HG02678 (cell line): ENCODE measurements at regions not wholly inside any gene's neighbourhood (a gene's known extent, or its start where the extent isn't known, plus 50 kb on each side); places are given as distances from the start of the nearest gene placed in this dataset.

Experiments
- ATAC-seq: cut with Tn5 transposase; IDR thresholded peaks from one replicate; pipeline ENCODE4 v1.9.1; 2021; ENCODE audit warnings: mild to moderate bottlenecking, moderate library complexity; ENCODE audit not compliant: unreplicated experiment

- ATAC-seq, result no peak
Measured at GRCh38 chr2:146869328-146869727, 975.5 kb upstream of the ACVR2A start.

GRCh38 chr2:146868051-146868450, 976.8 kb upstream of the ACVR2A start:
- ATAC-seq, result no peak

GRCh38 chr2:146867477-146867986, 977.3 kb upstream of the ACVR2A start:
- no peak for ATAC-seq

- ATAC-seq, result no peak
Measured at GRCh38 chr2:146853741-146854444, 990.9 kb upstream of the ACVR2A start.

DNA sequence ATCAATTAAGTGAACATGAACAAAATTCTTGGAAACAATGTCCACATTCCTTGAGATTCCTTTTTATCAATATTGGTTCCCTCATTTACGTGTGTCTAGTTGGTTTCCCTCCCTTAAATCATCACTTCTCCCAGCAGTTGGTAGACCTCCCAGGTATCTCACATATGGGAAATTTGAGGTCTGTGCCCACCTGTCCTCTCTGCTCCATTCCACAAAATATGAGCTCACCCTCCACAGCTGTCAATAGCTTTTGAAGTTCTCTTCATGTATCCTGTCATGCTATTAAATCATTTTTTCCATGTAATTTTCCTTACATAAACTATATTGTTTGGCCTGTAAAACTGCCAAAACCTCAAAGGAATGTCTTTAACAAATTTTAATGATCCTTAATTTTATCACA, 992.2 kb upstream of the ACVR2A start:
- no peak for ATAC-seq

- ATAC-seq, result no peak
Measured at GRCh38 chr2:146850746-146851145, 994.1 kb upstream of the ACVR2A start.

DNA sequence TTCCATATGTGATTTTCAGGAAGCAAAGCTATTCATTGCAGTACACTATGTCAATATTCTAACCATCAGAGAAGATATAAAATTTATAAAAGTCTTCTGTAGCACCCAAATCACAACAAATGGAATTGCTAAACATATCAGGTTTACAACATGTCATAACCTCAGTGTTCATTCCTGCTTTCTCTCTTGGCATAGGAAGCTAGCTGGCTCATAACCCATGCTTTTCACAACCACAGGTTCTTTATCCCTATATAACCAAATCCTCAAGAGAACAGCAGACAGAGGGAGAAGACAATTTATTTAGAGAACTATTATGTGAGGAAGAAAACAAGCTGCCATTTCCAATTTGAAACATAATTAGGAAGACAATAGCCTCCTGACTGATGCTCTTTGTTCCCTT, 997.0 kb upstream of the ACVR2A start:
- ATAC-seq, result no peak

DNA sequence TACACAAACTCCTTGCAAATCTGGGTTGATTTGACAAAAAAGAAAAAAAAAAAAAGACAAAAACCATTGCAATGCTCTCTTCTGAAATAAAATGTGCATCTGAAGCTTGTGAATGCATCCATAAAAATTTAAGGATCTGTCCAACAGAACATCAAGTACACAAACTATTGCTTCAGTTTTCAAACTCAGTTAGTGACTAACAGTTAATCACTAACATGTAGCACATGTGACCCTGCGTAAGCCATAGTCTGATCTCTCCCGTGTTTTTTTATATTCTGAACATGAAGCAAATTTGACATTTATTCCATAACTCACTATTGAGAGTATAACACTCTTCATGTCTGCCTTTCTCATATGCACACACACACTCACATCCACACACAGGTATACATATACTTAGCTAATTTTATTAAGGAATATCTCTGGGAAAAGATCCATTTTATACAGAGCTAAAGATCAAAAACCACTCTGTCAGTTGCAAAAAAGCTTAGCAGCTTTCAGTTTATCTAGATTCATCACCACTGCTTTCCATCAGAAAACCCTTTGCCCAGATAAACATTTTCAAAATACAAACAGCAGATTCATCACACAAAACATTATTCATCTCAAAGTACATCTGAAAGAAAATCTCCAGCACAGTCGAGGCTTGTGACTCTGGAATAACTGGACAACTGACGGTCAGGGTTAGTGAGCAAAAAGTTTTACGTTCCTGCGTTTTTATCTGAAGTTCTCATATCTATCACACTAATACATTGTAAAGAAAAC, 1000.4 kb upstream of the ACVR2A start:
- no peak for ATAC-seq

GRCh38 chr2:146837857-146838256, 1007.0 kb upstream of the ACVR2A start:
- no peak for ATAC-seq

GRCh38 chr2:146826388-146826787, 1018.4 kb upstream of the ACVR2A start:
- ATAC-seq, result no peak

DNA sequence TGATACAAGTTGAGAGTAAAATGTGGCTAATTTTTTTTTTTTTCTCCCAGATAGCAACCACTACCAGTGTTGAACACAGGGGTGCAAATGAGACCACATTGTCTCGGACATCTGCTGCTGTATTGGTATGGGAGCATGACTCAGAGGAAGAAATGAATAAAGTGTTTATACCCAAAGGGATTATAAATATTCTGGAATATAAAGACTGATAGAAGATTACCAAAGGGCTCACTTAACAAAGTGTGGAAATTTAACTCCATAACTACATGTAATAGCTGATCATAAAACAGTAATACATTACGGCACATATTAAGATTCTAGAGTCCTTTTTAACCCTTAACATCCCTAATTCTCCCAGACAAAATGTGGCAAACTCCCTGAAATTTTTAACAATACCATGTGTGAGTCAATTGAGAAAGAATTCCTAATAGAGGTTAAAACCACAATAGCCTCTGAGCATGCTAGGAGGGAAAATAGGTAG, 1023.0 kb upstream of the ACVR2A start:
- ATAC-seq, result no peak

DNA sequence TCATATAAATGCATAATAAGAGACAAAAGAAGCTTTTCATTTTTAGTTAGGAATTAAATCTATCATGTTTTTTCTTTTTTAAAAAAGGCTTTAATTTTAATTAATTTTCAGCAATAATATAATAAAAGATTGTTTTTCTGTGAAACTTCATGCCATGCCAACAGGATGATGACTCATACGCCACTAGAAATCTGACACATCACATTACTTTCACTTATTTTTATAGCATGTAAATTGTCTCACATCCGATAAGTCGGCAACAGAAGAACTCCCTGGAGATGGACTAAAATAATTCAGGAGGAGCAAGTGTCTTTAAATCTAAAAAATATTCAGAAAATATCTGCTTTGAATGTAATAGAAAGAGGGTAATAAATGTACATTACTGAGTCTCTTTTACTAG, 1024.2 kb upstream of the ACVR2A start:
- ATAC-seq, result no peak

DNA sequence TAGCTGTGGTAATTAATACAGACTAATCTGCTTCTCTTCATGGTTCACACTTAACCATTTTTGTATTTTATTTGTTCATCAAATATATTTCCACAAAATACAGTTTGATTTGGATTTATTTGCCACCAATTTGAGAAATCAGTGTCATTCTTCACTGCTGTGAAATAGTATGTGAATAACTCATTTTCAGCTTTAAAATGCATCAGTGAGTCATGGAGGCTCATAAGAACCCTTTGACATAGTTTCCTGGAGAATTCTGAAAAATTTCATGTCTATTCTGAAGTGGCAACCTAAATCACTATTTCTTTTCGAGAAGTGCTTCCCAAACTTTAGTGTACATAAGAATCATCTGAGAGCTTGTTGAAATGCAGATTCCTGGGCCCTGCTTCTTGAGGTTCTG, 1026.7 kb upstream of the ACVR2A start:
- no peak for ATAC-seq

GRCh38 chr2:146817613-146818012, 1027.2 kb upstream of the ACVR2A start:
- ATAC-seq, result no peak

DNA sequence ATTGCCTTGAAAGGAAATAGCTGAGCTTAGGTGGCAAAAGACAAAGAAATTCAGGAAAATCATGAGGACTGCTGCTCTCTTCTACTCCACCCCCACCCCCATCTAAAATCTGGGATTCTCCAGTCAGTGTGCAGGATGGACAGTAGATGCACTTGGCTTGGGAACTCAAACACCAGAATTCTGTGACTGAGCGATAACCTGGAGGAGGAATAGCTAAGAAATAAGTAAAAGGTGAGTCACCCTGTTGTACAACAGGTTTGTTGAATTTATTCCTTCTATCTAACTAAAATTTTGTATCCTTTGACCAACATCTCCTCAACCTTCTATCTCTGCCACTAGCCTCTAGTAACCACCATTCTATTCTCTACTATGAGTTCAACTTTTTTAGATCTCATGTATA, 1029.9 kb upstream of the ACVR2A start:
- no peak for ATAC-seq

DNA sequence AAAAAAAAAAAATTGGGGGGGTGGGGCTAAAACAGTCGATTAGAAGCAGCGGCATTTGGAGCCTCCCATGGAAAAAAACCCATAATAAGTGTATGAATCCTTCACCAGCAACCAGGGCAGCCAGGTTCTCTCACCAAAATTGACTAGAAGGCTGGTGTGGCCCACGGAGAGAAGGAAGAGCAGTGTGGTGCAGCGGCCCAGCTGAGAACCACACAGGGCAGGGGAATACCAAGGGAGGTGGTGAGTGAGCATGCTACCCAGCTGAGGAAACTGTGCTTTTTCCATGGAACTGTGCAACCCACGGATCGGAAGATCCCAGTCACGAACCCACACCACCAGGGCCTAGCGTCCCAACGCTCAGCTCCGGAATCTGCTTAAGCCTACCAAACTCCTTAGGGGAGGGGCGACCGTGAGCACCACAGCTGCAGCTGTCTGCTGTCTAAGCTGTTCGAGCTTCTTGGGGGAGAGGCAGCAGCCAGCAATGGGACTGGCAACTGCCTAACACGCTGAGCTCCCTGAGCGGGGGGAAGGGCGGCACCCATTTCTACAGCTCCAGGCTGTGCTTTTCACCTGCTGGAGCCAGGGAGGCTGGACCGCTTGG, 1037.2 kb upstream of the ACVR2A start:
- no peak for ATAC-seq

- no peak for ATAC-seq
Measured at GRCh38 chr2:146806364-146807005, 1038.3 kb upstream of the ACVR2A start.

DNA sequence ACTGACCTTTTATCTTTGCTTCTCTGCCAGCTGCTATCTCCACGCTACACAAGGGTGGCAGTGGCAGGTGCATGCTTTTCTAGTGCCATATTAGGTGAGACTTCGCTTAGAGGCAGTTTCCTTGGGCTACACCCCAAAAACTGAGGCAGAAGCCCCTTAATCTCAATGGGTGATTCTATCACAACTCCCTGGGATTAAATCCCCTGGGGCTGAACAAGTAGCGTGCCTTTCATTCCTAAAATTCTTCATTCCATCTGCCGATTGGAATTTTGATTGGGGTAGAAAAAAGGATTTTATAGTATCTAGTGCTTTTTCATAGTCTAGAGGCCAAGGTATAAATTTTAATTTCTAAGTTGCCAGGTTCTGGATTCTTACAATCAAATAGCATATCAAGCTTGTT, 1040.5 kb upstream of the ACVR2A start:
- no peak for ATAC-seq

- no peak for ATAC-seq
Measured at GRCh38 chr2:146801886-146802285, 1042.9 kb upstream of the ACVR2A start.

GRCh38 chr2:146786396-146786795, 1058.4 kb upstream of the ACVR2A start:
- no peak for ATAC-seq

- no peak for ATAC-seq
Measured at GRCh38 chr2:146785101-146785500, 1059.7 kb upstream of the ACVR2A start.
